GM12878 (cell line): ENCODE measurements at regions not wholly inside any gene's neighbourhood (a gene's known extent, or its start where the extent isn't known, plus 50 kb on each side); places are given as distances from the start of the nearest gene placed in this dataset.

Experiments used
- CEBPZ ChIP-seq: fragments of 150-350 bp; IDR thresholded peaks from 2 replicates; pipeline ENCODE4 v1.6.1; 2016; ENCODE audit warnings: low read depth, low read length
- ESRRA ChIP-seq: IDR thresholded peaks from 2 replicates; pipeline ENCODE4 v1.6.1; 2012; ENCODE audit warnings: mild to moderate bottlenecking, low read length, improper control_type of control experiment
- GABPA ChIP-seq: IDR thresholded peaks from 2 replicates; pipeline ENCODE4 v1.6.1; 2014; ENCODE audit warnings: antibody characterized with exemption, low read depth, mild to moderate bottlenecking, inconsistent platforms
- MXI1 ChIP-seq: fragments of 150-350 bp; IDR thresholded peaks from 2 replicates; pipeline ENCODE4 v1.6.1; 2011; ENCODE audit warnings: low read depth, mild to moderate bottlenecking, inconsistent platforms, low read length, improper control_type of control experiment
- NBN ChIP-seq: fragments of 450-650 bp; IDR thresholded peaks from 2 replicates; pipeline ENCODE4 v1.6.1; 2016
- POLR2AphosphoS2 ChIP-seq: IDR thresholded peaks from 2 replicates; pipeline ENCODE4 v1.6.1; 2011; ENCODE audit warnings: low read depth, mild to moderate bottlenecking, low read length, improper control_type of control experiment, moderate library complexity
- POLR2AphosphoS5 ChIP-seq: IDR thresholded peaks from 2 replicates; pipeline ENCODE4 v1.6.1; 2011; ENCODE audit warnings: mild to moderate bottlenecking, low read length, inconsistent platforms
- RCOR1 ChIP-seq: conservative IDR thresholded peaks from 2 replicates; pipeline ENCODE4 v1.6.1; 2012; ENCODE audit warnings: low read depth, low read length, improper control_type of control experiment
- TAF1 ChIP-seq: IDR thresholded peaks from 2 replicates; pipeline ENCODE4 v1.6.1; 2011; ENCODE audit warnings: mild to moderate bottlenecking, low read depth, low read length, borderline replicate concordance
- TCF12 ChIP-seq: IDR thresholded peaks from 2 replicates; pipeline ENCODE4 v1.6.1; 2011; ENCODE audit warnings: low read depth, mild to moderate bottlenecking, low read length
- ZZZ3 ChIP-seq: IDR thresholded peaks from 2 replicates; pipeline ENCODE4 v1.6.1; 2011; ENCODE audit warnings: low read depth; ENCODE audit not compliant: control insufficient read depth, insufficient read length
- TF ChIP-seq, protein P1 (sequence below), 3 experiments: IDR thresholded peaks in 2 of 3; conservative IDR thresholded peaks in 1 of 3; 2 replicates each; pipeline ENCODE4 v1.5.1; 2011; ENCODE audit warnings: low read depth in 3 of 3, low read length in 3 of 3, mild to moderate bottlenecking in 3 of 3, control low read depth in 2 of 3, moderate library complexity in 2 of 3, inconsistent platforms in 1 of 3, mixed read lengths in 1 of 3; ENCODE audit not compliant: control insufficient read depth in 2 of 3, insufficient read depth in 1 of 3; ENCODE audit errors: extremely low read depth in 1 of 3

DNA sequence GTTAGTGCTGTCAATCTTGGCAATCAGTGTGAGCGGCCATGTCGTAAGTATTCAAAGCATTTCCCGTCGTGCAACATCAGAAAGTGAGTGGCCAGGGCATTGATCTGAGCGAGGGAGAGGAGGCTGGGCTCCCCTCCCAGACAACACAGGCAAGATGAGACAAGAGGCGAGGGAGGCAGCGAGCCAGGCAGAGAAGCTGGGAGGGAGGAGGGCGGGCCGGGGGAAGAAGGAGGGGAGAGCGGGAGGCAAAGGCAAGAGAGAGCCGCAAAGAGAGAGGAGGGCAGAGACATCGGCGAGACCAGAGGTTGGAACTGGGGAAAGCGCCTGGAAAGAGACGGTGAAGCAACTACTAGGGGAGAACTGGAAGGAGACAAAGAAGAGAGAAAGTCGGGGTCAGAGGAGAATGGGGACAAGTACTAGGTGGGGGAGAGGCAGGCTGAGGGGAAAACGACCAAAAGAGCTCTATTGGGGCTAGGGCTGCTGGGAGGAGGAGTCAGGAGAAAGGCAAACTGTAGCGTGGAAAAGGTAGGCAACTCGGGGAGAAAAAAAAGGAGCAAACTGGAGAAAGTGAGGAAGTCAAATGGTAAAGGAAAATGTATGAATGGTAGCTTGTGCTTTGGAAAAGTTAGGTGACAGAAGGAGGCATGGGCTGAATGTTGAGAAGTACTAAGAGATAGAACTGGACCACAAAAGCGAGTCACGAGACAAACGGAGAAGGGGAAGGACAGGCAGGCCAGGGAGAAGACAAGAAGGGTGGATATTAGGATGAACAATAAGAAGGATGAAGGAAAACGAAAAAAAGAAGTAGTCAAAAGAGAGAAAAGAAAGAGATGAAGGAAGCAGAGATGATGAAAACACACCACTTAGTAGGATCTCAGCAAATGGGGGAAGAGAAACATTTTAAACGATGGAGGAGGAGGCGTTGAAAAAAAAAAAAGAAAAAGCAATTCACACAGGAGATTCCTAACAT lies 130.5 kb upstream of the C11orf58 start:
- TF ChIP-seq POLR2AphosphoS2: no peak
- no peak for TF ChIP-seq MXI1
- TF ChIP-seq TCF12: no peak
- no peak for TF ChIP-seq ZZZ3
- TF ChIP-seq, protein P1, sequence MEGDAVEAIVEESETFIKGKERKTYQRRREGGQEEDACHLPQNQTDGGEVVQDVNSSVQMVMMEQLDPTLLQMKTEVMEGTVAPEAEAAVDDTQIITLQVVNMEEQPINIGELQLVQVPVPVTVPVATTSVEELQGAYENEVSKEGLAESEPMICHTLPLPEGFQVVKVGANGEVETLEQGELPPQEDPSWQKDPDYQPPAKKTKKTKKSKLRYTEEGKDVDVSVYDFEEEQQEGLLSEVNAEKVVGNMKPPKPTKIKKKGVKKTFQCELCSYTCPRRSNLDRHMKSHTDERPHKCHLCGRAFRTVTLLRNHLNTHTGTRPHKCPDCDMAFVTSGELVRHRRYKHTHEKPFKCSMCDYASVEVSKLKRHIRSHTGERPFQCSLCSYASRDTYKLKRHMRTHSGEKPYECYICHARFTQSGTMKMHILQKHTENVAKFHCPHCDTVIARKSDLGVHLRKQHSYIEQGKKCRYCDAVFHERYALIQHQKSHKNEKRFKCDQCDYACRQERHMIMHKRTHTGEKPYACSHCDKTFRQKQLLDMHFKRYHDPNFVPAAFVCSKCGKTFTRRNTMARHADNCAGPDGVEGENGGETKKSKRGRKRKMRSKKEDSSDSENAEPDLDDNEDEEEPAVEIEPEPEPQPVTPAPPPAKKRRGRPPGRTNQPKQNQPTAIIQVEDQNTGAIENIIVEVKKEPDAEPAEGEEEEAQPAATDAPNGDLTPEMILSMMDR (IDR thresholded peaks at IDR 0.05 in 2 of 3, conservative IDR thresholded peaks at IDR 0.05 in 1 of 3; ENCODE audit: control insufficient read depth in 2 of 3, extremely low read depth in 1 of 3, insufficient read depth in 1 of 3, low read depth in 3 of 3, low read length in 3 of 3): no peak
- TF ChIP-seq CEBPZ: no peak
- no peak for TF ChIP-seq GABPA
- no peak for TF ChIP-seq TAF1
- no peak for TF ChIP-seq NBN
- no peak for TF ChIP-seq ESRRA
- no peak for TF ChIP-seq RCOR1
- no peak for TF ChIP-seq POLR2AphosphoS5
